GM21576 (cell line): ENCODE measurements at regions not wholly inside any gene's neighbourhood (a gene's known extent, or its start where the extent isn't known, plus 50 kb on each side); places are given as distances from the start of the nearest gene placed in this dataset.

ENCODE experiments used
- ATAC-seq: cut with Tn5 transposase; IDR thresholded peaks from one replicate; pipeline ENCODE4 v1.9.1; 2021; ENCODE audit warnings: mild to moderate bottlenecking, moderate library complexity; ENCODE audit not compliant: unreplicated experiment

DNA sequence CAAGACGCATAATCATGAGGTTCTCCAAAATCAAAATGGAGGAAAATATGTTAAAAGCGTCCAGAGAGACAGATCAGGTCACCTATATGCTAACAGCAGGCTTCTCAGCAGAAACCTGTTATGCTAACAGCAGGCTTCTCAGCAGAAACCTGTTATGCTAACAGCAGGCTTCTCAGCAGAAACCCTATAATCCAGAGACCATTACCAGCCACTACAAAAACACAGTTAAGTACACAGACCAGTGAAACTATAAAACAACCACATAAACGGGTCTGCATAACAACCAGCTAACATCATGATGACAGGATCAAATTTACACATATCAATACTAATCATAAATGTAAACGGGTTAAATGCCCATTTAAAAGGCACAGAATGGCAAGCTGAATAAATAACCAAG is 1548.4 kb upstream of the TMEFF2 start:
- no peak for ATAC-seq

DNA sequence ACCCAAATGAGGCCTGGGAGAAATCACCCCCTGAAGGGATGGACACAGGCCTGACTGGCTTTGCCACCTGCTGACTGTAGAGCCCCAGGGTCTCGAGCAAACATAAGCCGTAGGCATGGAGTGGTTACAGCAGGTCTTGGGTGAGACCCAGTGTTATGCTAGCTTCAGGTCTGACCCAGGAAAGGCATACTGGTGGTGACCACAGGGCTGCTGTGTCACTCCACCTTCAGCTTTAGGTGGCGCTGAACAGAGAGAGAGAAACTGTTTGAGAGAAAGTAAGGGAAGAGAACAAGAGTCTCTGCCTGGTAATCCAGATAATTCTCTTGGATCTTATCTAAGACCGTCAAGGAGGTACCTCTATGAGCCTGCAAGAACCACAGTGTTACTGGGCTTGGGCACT is 1544.2 kb upstream of the TMEFF2 start:
- ATAC-seq, result no peak

DNA sequence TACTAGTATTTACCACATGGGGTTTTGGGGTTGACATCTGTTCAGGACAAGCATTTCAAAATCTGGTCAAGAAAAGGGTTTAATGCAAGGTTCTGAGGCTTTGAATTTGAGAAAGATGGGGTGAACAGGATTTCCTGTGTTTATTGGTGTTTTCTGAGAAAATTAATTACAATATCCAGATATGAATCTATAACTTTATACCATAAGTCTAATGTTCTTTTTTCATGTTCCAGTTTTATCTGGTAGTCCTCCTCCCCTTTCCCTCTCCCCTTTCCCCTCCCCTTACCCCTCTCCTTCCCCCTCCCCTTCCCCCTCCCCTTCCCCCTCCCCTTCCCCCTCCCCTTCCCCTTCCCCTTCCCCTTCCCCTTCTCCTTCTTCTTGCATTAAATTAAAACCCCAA is 1518.2 kb upstream of the TMEFF2 start:
- no peak for ATAC-seq

DNA sequence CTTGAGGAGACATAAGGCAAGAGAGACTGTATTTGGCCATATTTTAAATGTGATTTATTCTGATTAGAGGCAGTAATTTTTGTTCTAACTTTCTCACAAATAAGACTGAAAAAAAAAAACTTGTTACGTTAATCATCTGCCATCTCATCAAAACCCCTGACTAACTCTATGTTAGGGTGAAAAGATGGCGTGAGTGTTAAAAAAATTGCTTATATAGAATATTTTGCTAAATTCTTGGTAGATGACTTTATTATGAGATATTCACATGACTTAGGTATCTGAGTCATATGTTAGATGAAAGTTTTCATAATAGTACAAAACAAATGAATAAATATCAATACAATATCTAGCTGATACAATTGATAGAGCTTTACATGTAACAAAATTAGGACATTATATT is 1508.7 kb upstream of the TMEFF2 start:
- ATAC-seq, result no peak

DNA sequence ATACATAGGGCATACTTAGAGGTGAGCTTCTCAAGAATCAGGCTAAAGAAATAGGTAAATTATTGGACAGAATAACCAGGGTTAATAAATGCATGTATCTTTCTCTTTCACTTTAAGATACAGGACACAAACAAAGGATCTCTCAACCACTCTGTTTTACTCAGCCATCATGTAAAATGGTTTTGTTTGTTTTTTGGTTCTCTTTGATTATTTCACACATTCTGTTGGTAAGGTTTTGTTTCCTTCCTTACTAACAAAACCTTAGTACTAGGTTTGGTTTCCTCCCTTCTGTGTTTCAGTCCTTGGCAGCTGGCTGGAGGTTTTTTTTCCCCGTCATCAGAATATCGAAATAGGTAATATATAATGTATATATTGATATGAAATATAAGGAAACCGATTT is 1506.8 kb upstream of the TMEFF2 start:
- no peak for ATAC-seq

DNA sequence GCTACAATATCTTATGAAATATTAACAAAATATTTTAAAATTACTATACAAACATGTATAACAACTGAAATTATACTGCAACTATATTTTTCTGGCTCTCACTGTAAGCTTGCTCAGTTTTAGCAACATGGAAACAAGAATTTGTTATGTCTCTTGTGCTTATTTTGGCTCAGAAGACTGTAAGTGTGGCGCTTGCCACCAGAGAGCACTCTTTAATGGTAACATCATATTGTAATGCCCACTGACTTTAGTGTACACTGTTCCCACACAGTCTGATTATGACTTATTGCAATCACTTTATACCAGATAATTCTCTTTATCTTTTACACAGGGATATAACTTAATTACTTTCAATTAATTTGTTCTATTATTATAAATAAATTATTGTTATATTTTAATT is 1500.6 kb upstream of the TMEFF2 start:
- peak; percentile 82 for ATAC-seq

DNA sequence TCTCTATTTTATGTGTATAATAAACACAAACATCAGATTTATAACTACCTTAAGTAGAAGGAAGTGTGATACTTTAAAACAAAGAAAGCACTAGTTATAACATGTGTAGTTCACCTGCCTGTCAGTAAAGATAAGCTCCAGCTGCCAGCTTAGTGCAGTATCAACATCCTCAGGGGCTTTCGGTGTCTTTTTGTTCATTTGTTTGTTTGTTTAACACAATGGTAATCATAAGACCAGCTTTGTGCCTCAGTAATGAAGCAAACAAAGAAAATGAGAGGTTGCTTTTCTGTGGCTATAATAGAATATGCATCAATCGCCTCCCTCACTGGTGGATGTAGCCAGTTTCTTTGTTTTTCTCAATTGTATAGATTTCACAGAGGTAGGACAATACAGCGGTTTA is 1499.0 kb upstream of the TMEFF2 start:
- no peak for ATAC-seq

DNA sequence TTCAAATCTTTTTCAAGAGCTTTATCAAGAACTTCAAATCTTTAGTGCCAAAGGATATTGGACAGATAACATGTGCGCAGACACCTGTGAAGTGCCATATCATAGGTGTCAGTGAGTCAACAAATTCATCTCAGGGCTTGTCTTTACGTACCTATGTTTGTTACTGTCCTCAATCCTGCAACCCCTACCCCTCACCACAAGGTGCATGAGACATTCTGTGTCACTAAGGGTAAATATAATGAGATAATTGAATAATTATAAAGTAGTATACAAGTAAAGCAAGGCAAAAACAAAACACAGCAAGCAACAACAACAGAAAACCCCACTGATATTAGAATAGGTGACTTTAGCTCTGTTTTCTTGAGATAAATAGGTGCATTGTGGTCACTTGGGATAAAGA is 1495.8 kb upstream of the TMEFF2 start:
- no peak for ATAC-seq

DNA sequence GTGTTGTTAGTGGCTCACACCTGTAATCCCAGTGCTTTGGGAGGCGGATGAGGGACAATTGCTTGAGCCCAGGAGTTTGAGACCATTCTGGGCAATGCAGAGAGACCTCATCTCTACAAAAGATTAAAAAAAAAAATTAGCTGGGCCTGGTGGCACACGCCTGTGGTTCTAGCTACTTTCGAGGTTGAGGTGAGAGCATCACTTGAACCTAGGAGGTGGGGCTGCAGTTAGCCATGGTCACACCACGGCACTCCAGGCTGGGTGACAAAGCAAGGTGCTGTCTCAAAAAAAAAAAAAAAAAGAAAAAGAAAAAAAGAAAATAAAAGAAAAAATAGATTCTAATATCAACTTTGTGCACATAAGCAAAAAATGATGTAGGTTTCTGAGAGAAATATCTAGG is 1492.5 kb upstream of the TMEFF2 start:
- ATAC-seq, result no peak

DNA sequence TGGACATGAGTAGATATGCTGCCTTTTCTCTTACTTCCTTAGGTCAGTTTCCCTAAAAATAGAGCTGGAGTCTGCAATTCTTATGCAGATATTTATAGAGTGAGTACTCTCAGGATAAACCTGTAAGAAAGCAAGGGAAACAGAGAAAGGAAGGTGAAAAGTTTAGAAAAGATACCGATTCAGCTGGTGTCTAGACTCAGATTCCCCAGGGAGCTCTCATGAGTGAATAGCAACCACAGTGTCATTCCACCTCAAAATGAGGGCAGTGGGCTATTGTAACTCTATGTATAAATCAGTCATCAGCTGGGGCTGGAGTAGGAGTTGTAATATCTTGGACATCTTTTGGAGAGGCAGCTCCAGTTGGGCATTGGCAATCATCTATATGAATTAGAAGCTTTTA is 1485.1 kb upstream of the TMEFF2 start:
- ATAC-seq, result no peak

DNA sequence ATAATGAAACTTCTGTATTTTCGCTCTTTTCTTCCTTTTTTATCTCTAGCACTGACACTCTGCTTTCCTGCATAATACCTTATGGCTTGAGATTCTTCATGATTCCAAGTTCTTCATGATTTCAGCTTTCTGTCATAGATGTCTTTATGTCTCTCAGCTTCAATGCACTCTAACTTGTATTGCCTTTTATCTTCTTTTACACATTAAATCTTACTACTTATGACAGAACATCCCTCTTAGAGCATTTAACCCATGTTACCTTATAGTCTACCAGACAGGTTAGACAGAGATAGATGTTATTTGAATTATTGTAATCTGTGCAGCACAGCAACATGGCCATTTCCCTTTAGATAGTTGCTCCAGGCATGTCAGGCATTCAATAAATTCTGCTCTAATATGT is 1475.7 kb upstream of the TMEFF2 start:
- no peak for ATAC-seq

DNA sequence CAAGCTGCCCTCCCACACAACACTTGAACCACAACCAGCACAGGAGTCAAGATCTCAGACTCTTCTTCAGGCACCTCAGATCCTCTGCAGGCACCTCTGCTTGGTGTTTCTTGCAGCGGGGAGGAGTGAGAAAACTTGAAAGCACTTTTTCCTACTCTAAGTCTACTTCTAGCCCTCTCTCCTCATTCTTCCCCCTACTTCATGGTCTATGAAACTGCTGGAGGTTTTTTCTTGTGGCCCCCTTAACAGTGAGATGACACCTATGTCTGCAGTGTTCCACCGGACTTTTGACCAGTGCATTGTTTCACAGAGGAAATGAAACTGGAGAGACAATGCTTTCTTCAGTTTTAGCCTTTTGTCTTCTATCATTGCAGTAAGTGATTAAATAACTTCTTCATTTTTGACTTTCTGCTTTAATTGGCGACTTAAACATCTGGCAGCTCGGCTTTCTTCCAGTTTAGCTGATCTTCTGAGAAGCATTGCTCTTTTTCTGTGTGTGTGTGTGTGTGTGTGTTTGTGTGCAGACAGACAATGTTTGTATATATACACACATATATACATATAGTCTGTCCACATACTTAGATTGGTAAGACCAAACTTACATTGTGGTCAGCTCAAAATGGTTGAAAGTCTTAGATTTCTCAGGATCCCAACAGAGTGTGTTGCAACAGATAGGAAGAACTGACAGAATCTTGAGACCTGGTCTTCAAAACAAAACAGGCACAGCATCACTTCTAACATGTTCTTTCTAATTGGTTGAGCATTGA is 1474.0 kb upstream of the TMEFF2 start:
- no peak for ATAC-seq

DNA sequence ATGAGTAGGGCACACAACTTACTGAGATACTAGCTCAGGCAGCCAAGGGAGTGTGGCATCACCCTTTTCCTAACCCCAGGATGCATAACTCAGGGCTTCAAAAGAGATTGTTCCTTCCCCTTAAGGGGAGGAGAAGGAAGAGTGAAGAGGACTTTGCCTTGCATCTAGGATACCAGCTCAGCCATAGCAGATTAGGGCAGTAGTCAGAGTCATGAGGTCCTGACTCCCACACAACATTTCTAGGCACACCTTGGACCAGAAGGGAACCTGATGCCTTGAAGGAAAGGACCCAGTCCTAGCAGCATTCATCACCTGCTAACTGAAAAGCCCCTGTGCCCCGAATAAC is 1433.2 kb upstream of the TMEFF2 start:
- ATAC-seq, result no peak

DNA sequence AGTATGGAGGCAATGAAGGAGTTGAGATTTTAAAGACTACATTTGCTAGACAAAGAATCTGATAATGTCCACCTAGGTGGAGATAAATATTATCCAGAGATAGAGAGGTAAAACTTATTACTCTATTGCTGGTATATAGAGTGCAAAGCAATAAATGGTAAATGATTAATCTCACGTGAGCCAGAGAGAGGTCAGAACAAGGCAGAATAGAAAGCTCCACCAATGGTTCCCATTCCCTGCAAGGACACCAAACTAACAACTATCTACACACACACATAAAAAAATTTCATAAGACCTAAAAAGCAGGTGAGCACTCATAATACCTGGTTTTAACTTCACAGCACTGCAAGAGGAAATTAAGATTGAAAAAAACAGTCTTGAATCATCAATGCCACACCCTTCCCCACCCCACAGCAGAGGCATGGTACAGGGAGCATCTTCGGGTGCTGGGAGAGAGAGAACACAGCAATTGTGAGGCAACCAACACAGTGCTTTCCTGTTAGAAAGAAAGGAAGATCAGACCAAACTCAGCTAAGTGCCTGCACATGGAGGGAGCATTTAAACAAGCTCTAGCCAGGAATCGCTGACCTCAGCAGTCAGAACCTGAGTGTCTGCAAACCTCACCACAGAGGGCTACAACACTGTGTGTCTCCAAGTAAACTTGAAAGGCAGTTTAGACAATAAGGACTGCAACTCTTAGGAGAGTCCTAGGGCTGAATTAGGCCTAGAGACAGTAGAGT is 1432.6 kb upstream of the TMEFF2 start:
- ATAC-seq, result no peak

DNA sequence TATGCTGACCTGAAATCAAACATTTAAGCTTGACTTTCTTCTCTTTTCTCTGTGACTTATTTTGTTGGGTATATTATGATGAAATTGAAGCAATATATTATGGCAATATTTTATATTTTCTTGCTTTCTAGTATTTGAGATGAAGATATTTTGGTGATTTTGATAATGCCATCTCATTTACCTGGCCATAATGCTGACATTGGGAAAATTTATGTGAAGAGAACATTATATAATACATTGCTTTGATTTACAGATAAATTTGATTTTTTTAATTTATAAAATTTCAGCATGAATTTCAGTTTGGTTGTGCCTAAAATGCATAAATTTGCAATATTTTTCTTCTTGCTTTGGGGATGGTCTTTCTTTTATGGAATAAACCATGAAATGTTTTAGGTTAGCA is 1413.7 kb upstream of the TMEFF2 start:
- ATAC-seq, result no peak

DNA sequence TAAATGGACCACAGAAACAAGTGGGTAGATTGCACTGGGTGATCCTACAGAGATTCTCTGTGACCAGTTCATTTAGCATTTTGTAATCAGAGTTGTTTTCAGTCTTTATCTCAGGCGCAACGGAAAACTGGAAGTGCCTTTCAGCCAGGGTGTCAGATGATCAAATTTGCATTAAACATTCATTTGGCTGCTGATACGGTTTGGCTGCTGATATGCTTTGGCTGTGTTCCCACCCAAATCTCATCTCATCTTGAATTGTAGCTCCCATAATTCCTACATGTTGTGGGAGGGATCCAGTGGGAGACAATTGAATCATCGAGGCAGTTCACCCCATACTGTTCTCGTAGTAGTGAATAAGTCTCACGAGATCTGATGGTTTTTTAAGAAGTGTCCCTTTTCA is 1396.1 kb upstream of the TMEFF2 start:
- ATAC-seq, result no peak

DNA sequence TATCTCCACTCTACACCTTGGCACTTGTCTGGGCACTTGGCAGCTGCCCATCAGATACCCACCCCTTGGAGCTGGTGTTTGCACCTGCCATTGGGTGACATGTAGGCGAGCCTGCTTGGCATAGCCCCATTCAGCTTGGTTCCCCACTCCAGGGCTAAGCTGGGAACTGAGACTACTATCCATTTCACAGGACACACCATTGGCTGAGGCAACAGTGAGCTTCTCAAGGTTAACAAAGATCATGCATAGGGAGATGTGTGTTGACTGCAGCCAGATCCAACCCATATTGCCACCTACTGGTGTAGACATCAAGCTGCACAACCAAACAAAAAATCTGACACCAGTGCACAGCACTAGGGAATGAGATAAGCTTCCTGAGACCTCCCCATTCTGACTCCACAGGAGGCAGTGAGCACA is 1389.8 kb upstream of the TMEFF2 start:
- no peak for ATAC-seq

DNA sequence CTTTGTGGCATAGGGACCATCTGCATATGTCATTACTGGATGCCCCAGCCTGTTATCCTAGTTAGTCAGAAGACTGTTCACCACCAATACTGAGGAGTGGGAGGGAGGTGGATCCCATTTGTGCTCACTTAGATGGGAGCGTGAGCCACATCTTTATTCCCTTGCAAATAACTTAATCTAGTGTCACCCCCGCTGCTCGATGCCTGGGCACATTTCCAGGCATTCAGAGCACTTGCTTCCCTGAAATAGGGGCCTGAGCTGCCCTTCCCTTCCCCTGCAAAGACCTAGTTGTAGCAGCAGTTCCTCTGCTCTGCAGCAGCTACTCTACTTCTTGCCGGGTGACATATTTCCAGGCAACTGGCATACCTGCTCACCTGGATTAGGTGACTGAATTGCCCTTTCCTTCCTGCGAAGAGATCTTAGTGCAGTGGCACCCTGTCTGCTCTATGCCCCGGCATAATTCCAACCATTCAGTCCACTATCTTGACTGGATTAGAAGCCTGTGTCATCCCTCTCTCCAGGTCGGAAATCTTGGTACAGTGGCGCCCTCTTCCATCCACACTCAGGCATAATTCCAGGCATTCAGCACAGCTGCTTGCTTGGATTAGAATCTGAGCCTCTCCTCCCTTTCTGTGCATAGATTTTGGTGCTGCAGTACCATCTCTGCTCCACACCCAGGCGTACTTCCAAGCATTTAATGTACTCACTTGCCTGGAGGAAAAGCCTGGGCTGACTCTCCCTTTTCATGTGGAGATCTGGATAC is 1389.1 kb upstream of the TMEFF2 start:
- no peak for ATAC-seq

DNA sequence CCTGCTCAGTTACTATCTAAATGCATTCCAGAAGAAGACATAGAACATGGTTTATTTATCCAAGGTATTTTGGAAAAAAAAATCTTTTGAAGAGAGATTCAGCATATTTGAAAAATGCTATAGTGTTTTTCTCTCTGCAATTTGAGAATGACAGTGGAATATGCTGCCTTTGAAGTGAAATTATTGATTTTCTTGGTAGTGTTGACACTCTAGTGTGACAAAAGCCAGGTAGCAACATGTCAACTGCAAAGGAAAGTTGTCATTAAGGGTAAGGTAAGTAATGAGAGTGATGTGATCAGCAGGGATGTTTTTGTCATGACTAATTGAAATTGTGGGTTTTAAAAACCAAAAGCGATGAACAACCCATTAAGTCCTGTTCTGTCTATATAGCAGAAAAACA is 1387.1 kb upstream of the TMEFF2 start:
- no peak for ATAC-seq

DNA sequence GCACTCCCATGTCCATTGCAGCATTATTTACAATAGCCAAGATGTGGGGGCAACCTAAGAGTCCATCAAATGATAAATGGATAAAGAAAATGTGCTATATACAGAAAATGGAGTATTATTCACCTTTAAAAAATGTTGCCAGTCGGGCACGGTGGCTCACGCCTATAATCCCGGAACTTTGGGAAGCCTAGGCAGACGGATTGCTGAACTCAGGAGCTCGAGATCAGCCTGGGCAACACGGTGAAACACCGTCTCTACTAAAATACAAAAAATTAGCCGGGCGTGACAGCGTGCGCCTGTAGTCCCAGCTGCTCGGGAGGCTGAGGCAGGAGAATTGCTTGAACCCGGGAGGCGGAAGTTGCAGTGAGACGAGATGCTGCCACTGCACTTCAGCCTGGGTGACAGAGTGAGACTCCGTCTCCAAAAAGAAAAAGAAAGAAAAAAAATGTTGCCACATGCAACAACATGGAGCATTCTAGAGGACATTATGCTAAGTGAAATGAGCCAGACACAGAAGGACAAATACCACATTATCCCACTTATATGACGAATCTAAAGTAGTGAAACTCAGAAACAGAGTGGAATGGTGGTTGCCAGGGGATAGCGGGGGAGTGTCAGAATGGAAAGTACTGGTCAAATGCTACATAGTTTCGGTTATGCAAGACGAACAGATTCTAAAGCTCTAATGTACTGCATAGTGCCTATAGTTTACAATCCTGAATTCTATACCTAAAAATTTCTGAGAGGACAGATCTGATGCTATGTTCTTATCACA is 1385.6 kb upstream of the TMEFF2 start:
- no peak for ATAC-seq

DNA sequence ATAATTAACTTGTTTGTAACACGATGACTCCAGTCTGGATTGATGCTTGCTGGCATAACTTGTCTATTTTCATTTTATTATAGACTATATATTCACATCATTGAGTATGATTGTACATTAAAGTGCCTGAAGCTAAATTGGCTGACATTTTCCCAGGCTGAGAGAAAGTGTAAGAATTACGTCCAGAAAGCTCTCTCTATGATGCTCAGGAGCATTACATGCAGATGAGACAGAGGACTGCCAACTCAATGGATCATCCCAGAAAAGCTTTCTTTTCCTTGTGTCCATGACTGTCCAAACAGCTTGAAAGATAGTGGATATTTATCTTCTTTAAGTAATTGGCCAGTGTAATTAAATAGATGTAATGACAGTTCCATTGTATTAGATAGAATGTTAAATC is 1372.2 kb upstream of the TMEFF2 start:
- no peak for ATAC-seq
